Cardiac muscle cell (in vitro differentiated cells and primary cell): ENCODE measurements at regions not wholly inside any gene's neighbourhood (a gene's known extent, or its start where the extent isn't known, plus 50 kb on each side); places are given as distances from the start of the nearest gene placed in this dataset.

Experiments
- DNase-seq, 2 donors: peaks; one replicate each; pipeline versions ENCODE4 v3.0.0 to v3.0.0-alpha.2; 2010 to 2017; ENCODE audit warnings: low read depth in 1 of 2, low spot score in 1 of 2
- H3K27ac ChIP-seq: fragments of 200-600 bp; sonication (generic); 2 replicates; pipeline ENCODE4 v1.5.1; 2016
- H3K27me3 ChIP-seq: fragments of 200-600 bp; sonication (generic); 2 replicates; pipeline ENCODE4 v1.6.0; 2016; ENCODE audit warnings: control low read depth
- H3K36me3 ChIP-seq: fragments of 200-600 bp; sonication (generic); 2 replicates; pipeline ENCODE4 v1.5.1; 2016; ENCODE audit warnings: control low read depth
- H3K4me1 ChIP-seq: fragments of 200-600 bp; sonication (generic); 2 replicates; pipeline ENCODE4 v1.8.1; 2017; ENCODE audit warnings: low read depth, mild to moderate bottlenecking, mixed run types
- H3K4me3 ChIP-seq: fragments of 200-600 bp; sonication (generic); 2 replicates; pipeline ENCODE4 v1.5.1; 2016; ENCODE audit warnings: mild to moderate bottlenecking
- H3K9me3 ChIP-seq: fragments of 200-600 bp; sonication (generic); 2 replicates; pipeline ENCODE4 v1.5.1; 2017; ENCODE audit warnings: low read depth, mild to moderate bottlenecking, control low read depth
- CTCF ChIP-seq: IDR thresholded peaks from 2 replicates; pipeline ENCODE4 v1.5.1; 2012; ENCODE audit warnings: low read depth, mild to moderate bottlenecking, low read length

GRCh38 chr3:25289663-25290062 is 138.4 kb upstream of the RARB start:
- Histone ChIP-seq H3K4me1 (no peaks in the 10 kb centered on the region), H3K36me3 (no peaks in the 10 kb centered on the region), H3K4me3 (no peak overlapping the region), H3K27ac (no peak overlapping the region), H3K27me3 (no peaks in the 10 kb centered on the region), H3K9me3 (no peaks in the 10 kb centered on the region)
- no peak for TF ChIP-seq CTCF
- DNase-seq = no peak

- Histone ChIP-seq H3K4me1 (no peaks in the 10 kb centered on the region), H3K9me3 (no peaks in the 10 kb centered on the region), H3K27me3 (no peaks in the 10 kb centered on the region), H3K36me3 (no peaks in the 10 kb centered on the region), H3K4me3 (no peak overlapping the region), H3K27ac (no peak overlapping the region)
- TF ChIP-seq CTCF = no peak
- no peak for DNase-seq
These were observed 136.6 kb upstream of the RARB start for GRCh38 chr3:25291481-25291905.

- Histone ChIP-seq H3K9me3 (no peaks in the 10 kb centered on the region), H3K36me3 (no peaks in the 10 kb centered on the region), H3K27ac (no peak overlapping the region), H3K27me3 (no peaks in the 10 kb centered on the region), H3K4me3 (no peak overlapping the region), H3K4me1 (no peaks in the 10 kb centered on the region)
- TF ChIP-seq CTCF = no peak
- no peak for DNase-seq
These were observed 136.0 kb upstream of the RARB start for GRCh38 chr3:25292036-25292435.

- Histone ChIP-seq H3K27ac (no peak overlapping the region), H3K36me3 (no peaks in the 10 kb centered on the region), H3K4me1 (no peaks in the 10 kb centered on the region), H3K27me3 (no peaks in the 10 kb centered on the region), H3K4me3 (no peak overlapping the region), H3K9me3 (no peaks in the 10 kb centered on the region)
- no peak for DNase-seq
- TF ChIP-seq CTCF = no peak
These were observed 135.5 kb upstream of the RARB start for GRCh38 chr3:25292595-25292994.

- peak in 1 of 2 donors; percentile 15 for DNase-seq
- TF ChIP-seq CTCF = no peak
- Histone ChIP-seq H3K4me1 (no peaks in the 10 kb centered on the region), H3K27me3 (no peaks in the 10 kb centered on the region), H3K4me3 (no peak overlapping the region), H3K36me3 (no peaks in the 10 kb centered on the region), H3K9me3 (no peaks in the 10 kb centered on the region), H3K27ac (no peak overlapping the region)
These were observed 134.3 kb upstream of the RARB start for GRCh38 chr3:25293736-25294135.

GRCh38 chr3:25294169-25294805 is 133.8 kb upstream of the RARB start:
- Histone ChIP-seq H3K27ac (no peak overlapping the region), H3K4me3 (no peak overlapping the region), H3K9me3 (no peaks in the 10 kb centered on the region), H3K36me3 (no peaks in the 10 kb centered on the region), H3K27me3 (no peaks in the 10 kb centered on the region), H3K4me1 (no peaks in the 10 kb centered on the region)
- no peak for TF ChIP-seq CTCF
- no peak for DNase-seq
